NCI-H69 (cell line): ENCODE measurements at regions not wholly inside any gene's neighbourhood (a gene's known extent, or its start where the extent isn't known, plus 50 kb on each side); places are given as distances from the start of the nearest gene placed in this dataset.
A peak's percentile ranks its signal among the peaks of the same experiment; 100 is the strongest.

Experiments
- DNase-seq: peaks from one replicate; lab custom pipeline; 2025; lab: John Stamatoyannopoulos, UW

DNA sequence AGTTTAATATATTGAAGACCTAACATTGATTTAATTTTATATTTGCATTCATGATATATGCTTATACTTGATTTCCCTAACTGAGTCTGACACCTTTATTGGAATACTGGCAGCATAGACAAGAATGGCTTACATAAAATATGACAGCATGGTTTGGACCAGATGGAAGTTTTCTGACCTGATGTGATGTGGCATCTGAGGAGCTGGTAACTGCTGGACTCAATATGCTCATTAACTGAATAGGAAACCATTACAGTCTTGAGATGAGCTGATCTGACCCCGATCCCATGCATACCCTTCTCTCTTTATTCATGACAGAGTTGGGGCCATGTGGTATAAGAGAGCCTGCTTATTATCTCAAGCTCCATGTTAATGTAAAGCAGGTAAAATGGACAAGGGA lies 604.8 kb upstream of the SEL1L start:
- peak; percentile 57 for DNase-seq

- no peak for DNase-seq
Observed at GRCh38 chr14:82146846-82147245, 613.2 kb upstream of the SEL1L start.

- no peak for DNase-seq
Observed at GRCh38 chr14:82153689-82154088, 620.0 kb upstream of the SEL1L start.

DNA sequence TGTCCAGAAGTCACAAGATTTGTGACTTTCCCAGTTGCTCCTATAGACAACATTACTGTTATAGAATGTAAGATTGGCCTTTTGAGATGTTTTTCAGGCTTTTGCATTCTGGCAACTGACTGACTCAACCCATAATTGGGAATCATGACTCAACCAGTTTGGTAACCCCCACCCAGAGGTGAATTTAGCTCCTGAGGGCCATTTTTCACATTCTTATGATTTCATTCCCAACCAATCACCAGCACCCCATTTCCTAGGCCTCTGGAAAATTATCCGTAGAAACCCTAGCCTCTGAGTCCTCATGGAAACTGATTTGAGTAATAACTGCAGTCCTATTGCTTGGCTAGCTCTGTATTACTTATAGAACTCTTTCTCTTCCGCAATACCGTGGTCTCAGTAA lies 626.0 kb upstream of the SEL1L start:
- DNase-seq: no peak

DNA sequence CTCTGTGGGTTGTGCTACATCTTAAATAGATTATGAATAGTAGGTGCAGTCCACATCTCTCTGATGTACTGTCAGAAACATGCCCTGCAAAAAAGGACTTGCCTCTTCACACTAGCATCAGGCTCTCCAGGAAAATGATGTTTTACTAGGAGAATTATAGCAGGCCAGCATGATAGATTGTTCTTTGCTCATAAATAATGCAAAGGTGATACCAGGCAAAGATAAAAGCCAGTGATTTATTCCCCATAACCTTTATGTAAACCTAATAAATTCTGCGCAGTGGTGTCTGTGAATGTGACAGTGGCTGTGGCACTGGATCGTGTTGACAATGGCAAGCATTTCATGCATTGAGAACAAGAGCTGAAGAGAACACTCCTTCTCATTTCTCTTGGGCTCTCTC lies 646.5 kb upstream of the SEL1L start:
- peak; percentile 48 for DNase-seq

- DNase-seq: peak; percentile 73
Observed at GRCh38 chr14:82182646-82183045, 649.0 kb upstream of the SEL1L start.

- peak; percentile 23 for DNase-seq
Observed at GRCh38 chr14:82190742-82191141, 657.1 kb upstream of the SEL1L start.

DNA sequence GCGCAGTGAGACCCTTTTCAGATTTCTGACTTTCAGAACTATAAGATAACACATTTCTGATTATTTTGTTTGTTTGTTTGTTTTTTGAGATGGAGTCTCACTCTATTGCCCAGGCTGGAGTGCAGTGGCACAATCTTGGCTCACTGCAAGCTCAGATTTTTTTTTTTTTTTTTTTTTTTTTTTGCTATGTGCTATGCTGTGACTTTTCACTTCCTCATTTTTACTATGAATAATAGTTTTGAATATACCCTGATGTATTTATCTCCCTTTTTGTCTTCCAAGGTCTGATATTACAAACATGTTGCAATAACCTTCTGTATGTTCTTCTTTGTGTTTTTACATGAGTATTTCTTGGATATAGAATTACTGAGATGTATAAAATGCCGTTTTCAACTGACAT lies 658.7 kb upstream of the SEL1L start:
- no peak for DNase-seq

- DNase-seq: no peak
Observed at GRCh38 chr14:82223276-82223675, 689.6 kb upstream of the SEL1L start.

- DNase-seq: no peak
Observed at GRCh38 chr14:82224610-82225009, 691.0 kb upstream of the SEL1L start.

GRCh38 chr14:82230748-82231147 lies 697.1 kb upstream of the SEL1L start:
- no peak for DNase-seq

GRCh38 chr14:82238649-82239048 lies 705.0 kb upstream of the SEL1L start:
- no peak for DNase-seq

- peak; percentile 83 for DNase-seq
Observed at GRCh38 chr14:82239223-82239622, 705.6 kb upstream of the SEL1L start.

- DNase-seq: peak; percentile 92
Observed at GRCh38 chr14:82244791-82245190, 711.1 kb upstream of the SEL1L start.

DNA sequence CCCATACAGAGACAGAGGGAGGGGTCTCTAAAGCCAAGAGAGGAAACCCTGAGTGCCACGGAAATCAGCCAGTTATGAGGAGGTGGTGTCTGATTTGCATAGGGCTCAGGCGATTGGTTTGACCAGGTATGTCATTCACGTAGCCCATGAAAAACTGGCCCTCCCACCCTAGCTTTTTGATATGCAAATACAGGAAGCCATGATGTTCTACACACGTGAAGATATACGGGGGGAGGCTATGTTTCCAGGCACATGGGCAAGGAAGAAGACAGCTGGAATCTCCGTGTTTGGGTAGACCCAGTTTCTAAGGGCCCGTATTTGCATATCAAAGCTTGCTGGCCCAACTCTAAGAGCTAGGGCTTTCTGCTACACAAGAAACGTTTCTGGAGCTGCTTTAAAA lies 717.8 kb upstream of the SEL1L start:
- DNase-seq: no peak

GRCh38 chr14:82270286-82270685 lies 736.6 kb upstream of the SEL1L start:
- no peak for DNase-seq

- no peak for DNase-seq
Observed at GRCh38 chr14:82298811-82299210, 765.2 kb upstream of the SEL1L start.

DNA sequence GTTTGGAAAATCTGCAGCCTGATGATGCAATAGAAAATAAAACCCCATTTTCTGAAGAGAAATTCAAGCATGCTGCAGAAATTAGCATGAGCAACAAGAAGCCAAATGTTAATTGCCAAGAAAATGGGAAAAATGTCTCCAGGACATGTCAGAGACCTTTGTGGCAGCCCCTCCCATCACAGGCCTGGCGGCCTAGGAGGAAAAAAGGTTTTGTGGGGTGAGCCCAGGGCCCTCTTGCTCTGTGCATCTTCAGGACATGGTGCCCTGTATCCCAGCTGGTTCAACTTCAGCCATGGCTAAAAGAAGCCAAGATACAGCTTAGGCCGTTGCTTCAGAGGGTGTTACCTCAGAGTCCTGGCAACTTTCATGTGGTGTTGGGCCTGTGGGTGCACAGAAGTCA lies 775.5 kb upstream of the SEL1L start:
- DNase-seq: no peak

DNA sequence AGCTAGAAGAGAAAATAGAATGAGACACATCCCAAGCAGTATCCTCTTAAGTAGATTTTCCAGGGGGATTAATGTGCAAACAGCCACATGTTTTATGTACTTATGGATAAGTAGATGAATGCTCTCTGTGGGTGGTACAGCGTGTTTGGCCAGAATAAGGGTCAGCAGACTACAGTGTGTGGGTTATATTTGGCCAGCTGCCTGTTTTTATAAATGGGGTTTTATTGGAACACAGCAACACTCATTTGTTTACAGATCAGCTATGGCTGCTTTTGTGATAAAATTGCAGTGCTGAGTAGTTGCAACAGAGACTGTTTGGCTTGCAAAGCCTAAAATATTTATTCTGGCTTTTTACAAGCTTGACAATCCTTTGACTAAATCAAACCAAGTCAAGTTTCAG lies 780.2 kb upstream of the SEL1L start:
- peak; percentile 99 for DNase-seq

DNA sequence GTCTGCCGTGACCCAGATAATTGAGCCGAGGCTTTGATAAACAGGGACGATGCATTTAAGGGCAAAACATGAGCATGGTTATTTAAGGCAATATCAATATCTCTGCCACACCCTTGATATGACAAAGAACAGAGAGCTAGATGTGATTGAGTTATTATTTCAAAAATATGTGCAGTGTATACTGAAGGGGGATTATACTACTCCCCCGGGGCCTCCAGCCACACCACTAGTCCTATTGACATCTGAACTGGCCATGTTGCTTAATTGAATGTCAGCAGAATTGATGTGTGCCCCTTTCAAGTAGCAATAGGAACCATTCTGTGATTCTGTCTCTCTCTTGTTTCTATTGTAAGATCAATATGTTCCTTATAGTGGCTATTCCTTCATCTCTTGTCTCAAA lies 794.8 kb upstream of the SEL1L start:
- peak; percentile 89 for DNase-seq

GRCh38 chr14:82341261-82341810 lies 807.7 kb upstream of the SEL1L start:
- DNase-seq: no peak

- no peak for DNase-seq
Observed at GRCh38 chr14:82342596-82342995, 808.9 kb upstream of the SEL1L start.

- DNase-seq: no peak
Observed at GRCh38 chr14:82345184-82345583, 811.5 kb upstream of the SEL1L start.

DNA sequence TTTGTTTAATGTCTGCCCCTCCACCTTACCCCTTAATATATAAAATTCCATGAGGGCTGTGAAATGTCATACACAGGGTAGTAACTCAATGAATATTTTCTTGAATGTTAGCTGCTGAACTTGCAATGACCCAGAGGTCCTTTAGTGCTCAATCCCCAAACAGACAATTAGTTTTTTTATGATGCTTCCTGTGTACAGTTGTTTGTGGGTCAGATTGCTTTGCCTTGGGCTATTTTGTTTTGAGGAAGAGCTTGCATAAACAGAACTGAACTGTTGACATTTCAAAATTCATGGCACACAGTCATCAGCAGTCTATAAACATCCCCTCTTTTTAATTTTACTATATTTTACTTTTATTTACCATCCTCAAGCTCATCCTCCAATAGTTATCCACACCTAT lies 820.5 kb upstream of the SEL1L start:
- DNase-seq: peak; percentile 61

DNA sequence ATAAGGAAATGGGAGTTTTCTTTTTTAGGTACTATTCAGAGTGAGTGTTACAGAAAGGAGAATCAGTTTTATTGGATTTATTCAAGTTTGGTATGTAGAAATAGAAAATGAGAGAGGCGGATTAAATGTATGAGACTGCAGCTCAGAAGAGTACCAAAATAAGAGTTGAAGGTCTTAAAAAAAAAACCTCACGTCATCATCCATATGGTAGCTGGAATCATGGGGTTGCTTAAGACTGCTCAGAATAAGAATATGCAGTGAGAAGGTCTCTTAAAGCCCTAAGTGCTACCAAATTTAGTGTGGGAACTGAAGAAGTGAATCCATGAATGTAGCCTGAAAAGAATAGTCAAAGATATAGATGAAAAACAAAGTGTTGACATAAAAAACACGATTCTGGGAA lies 825.5 kb upstream of the SEL1L start:
- DNase-seq: no peak
